Breast epithelium (tissue), 4 donors: ENCODE measurements at regions not wholly inside any gene's neighbourhood (a gene's known extent, or its start where the extent isn't known, plus 50 kb on each side); places are given as distances from the start of the nearest gene placed in this dataset.

Experiments
- DNase-seq, 2 donors: peaks; one replicate each; pipeline ENCODE4 v3.0.0-alpha.2; 2019; ENCODE audit warnings: low spot score in 2 of 2
- H3K27ac ChIP-seq, 2 donors: fragments of 200-600 bp; sonication (generic) in 1 of 2; one replicate each; pipeline ENCODE4 v1.5.1; 2016 to 2019; ENCODE audit warnings: mild to moderate bottlenecking in 1 of 2
- H3K27me3 ChIP-seq, 2 donors: fragments of 200-600 bp; sonication (generic) in 1 of 2; one replicate each; pipeline versions ENCODE4 v1.5.1 to v1.6.0; 2017 to 2019; ENCODE audit warnings: control low read depth in 1 of 2, mild to moderate bottlenecking in 1 of 2
- H3K36me3 ChIP-seq: fragments of 200-600 bp; one replicate; pipeline ENCODE4 v1.5.1; 2019
- H3K4me1 ChIP-seq, 2 donors: fragments of 200-600 bp; sonication (generic); one replicate each; pipeline ENCODE4 v1.5.1; 2016 to 2019; ENCODE audit warnings: control low read depth in 1 of 2
- H3K4me3 ChIP-seq, 3 donors: fragments of 200-600 bp; sonication (generic); 1 replicate in 2 of 3; 2 replicates in 1 of 3; pipeline ENCODE4 v1.5.1; 2016 to 2019; ENCODE audit warnings: mild to moderate bottlenecking in 3 of 3, moderate library complexity in 2 of 3
- H3K9me3 ChIP-seq, 2 donors: fragments of 200-600 bp; sonication (generic) in 1 of 2; one replicate each; pipeline ENCODE4 v1.5.1; 2016 to 2019; ENCODE audit warnings: control low read depth in 1 of 2
- POLR2A ChIP-seq: fragments of 450-650 bp; IDR thresholded peaks from one replicate; pipeline ENCODE4 v1.6.1; 2016; ENCODE audit warnings: antibody characterized with exemption, mild to moderate bottlenecking, moderate library complexity
- POLR2AphosphoS5 ChIP-seq, 3 donors: sonication (generic); formaldehyde crosslinking; IDR thresholded peaks; one replicate each; pipeline ENCODE4 v1.6.1; 2017; ENCODE audit warnings: antibody characterized with exemption in 3 of 3
- intact Hi-C: fragments of 100-400 bp; cut with DNase I; formaldehyde crosslinking; loops from one replicate; pipeline ENCODE4 v1.15.1; 2023; ENCODE audit warnings: low total_unique reads
- TF ChIP-seq, protein P1 (sequence below), 3 donors: fragments of 450-650 bp; IDR thresholded peaks; one replicate each; pipeline ENCODE4 v1.5.1; 2016 to 2017; ENCODE audit warnings: antibody characterized with exemption in 3 of 3, mild to moderate bottlenecking in 3 of 3, moderate library complexity in 3 of 3

DNA sequence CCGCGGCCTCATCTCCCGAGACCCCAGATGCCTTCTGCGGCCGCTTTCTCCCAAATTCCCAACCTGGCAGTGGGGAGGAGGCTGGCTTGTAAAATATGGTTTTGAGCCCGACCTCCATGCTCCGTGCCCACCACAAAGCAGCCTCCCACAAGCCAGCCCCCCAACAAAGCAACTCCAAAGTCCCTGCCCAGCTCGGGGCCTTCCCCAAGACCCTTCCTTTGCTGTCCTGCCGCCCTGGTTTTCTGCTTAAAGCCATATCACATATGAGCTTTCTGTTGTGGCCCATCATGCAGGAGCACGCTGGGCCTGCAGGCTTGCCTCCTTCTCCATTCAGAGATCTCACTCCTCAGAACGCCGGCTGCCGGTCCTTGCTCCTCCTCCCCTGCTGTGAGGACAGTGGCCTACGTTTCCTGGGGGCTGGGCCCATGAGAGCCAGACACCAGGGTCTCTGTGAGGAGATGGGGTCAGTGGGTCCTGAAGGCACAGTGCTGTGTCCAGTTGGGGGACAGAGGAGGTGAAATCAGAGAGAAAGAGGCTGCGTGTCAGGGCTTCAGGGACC lies 680.0 kb downstream of the BRD1 start:
- Histone ChIP-seq H3K27ac (no peak overlapping the region), H3K4me1 (no peaks in the 10 kb centered on the region), H3K36me3 (no peaks in the 10 kb centered on the region), H3K27me3 (peaks cover 0 to 37% of the 10 kb centered on the region in 2 donors), H3K9me3 (no peaks in the 10 kb centered on the region), H3K4me3 (no peak overlapping the region)
- intact Hi-C loops, result loop anchor here (10.0 kb wide), 1 partner anchor 57 kb away; no protein-coding TSS in a partner anchor
- no peak for DNase-seq
- TF ChIP-seq POLR2A, result no peak
- TF ChIP-seq, protein P1, sequence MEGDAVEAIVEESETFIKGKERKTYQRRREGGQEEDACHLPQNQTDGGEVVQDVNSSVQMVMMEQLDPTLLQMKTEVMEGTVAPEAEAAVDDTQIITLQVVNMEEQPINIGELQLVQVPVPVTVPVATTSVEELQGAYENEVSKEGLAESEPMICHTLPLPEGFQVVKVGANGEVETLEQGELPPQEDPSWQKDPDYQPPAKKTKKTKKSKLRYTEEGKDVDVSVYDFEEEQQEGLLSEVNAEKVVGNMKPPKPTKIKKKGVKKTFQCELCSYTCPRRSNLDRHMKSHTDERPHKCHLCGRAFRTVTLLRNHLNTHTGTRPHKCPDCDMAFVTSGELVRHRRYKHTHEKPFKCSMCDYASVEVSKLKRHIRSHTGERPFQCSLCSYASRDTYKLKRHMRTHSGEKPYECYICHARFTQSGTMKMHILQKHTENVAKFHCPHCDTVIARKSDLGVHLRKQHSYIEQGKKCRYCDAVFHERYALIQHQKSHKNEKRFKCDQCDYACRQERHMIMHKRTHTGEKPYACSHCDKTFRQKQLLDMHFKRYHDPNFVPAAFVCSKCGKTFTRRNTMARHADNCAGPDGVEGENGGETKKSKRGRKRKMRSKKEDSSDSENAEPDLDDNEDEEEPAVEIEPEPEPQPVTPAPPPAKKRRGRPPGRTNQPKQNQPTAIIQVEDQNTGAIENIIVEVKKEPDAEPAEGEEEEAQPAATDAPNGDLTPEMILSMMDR (IDR thresholded peaks at IDR 0.05), result no peak
- no peak for TF ChIP-seq POLR2AphosphoS5 (IDR thresholded peaks at IDR 0.05)

DNA sequence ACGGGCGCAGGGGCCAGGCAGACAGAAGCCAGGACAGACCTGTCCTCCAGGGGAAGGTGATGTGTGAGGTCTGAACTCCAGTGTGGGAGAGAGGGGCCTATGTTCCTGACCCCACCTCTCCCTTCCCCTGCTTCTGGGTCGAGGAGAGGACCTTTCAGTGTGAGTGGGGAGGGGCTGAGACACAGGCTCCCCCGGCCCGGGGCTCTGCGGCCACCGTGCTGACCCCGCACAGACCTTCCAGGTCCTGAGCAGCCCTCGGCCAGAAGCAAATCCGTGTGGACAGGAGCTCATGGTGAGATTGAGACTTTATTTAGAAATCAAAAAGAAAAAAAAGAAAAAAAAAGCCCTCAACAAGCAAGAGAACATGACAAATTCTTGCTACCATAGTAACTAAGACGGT lies 680.5 kb downstream of the BRD1 start:
- Histone ChIP-seq H3K9me3 (no peaks in the 10 kb centered on the region), H3K36me3 (no peaks in the 10 kb centered on the region), H3K4me3 (no peak overlapping the region), H3K27me3 (peaks cover 0 to 32% of the 10 kb centered on the region in 2 donors), H3K4me1 (no peaks in the 10 kb centered on the region), H3K27ac (no peak overlapping the region)
- no peak for DNase-seq
- intact Hi-C loops, result loop anchor here (10.0 kb wide), 1 partner anchor 58 kb away; no protein-coding TSS in a partner anchor
- no peak for TF ChIP-seq POLR2A
- no peak for TF ChIP-seq POLR2AphosphoS5 (IDR thresholded peaks at IDR 0.05)
- TF ChIP-seq, protein P1 (IDR thresholded peaks at IDR 0.05), result no peak

- Histone ChIP-seq H3K27me3 (peaks cover 0 to 30% of the 10 kb centered on the region in 2 donors), H3K4me1 (no peaks in the 10 kb centered on the region), H3K36me3 (no peaks in the 10 kb centered on the region), H3K4me3 (no peak overlapping the region), H3K27ac (no peak overlapping the region), H3K9me3 (no peaks in the 10 kb centered on the region)
- intact Hi-C loops, result loop anchor here (10.0 kb wide), 1 partner anchor 58 kb away; no protein-coding TSS in a partner anchor
- DNase-seq, result no peak
- TF ChIP-seq, protein P1 (IDR thresholded peaks at IDR 0.05), result no peak
- TF ChIP-seq POLR2A (no peak), POLR2AphosphoS5 (IDR thresholded peaks at IDR 0.05) (no peak)
These were observed 681.2 kb downstream of the BRD1 start for GRCh38 chr22:49146511-49146910.

DNA sequence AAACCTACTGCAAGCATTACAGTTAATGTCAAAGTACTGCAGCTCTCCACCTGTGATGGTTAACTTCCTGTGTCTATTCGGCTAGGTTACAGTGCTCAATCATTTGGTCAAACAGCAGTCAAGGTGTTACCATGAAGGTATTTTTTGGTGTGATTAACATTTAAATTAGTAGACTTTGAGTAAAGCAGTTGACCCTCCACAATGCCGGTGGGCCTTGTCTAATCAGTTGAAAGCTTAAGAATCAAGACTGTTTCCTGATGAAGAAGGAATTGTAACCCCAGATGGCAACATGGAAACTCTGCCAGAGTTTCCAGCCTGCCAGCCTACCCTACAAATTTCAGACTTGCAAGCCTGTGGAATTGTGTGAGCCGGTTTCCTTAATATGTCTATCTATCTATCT lies 683.9 kb downstream of the BRD1 start:
- Histone ChIP-seq H3K9me3 (no peaks in the 10 kb centered on the region), H3K4me3 (no peak overlapping the region), H3K36me3 (no peaks in the 10 kb centered on the region), H3K4me1 (no peaks in the 10 kb centered on the region), H3K27ac (no peak overlapping the region), H3K27me3 (peaks cover 0 to 37% of the 10 kb centered on the region in 2 donors)
- DNase-seq, result no peak
- no peak for TF ChIP-seq POLR2AphosphoS5 (IDR thresholded peaks at IDR 0.05)
- TF ChIP-seq, protein P1 (IDR thresholded peaks at IDR 0.05), result no peak
- no peak for TF ChIP-seq POLR2A
- intact Hi-C loops, result loop anchor here (10.0 kb wide), 1 partner anchor 61 kb away; no protein-coding TSS in a partner anchor

GRCh38 chr22:49142891-49143290 lies 684.8 kb downstream of the BRD1 start:
- Histone ChIP-seq H3K4me1 (no peaks in the 10 kb centered on the region), H3K27ac (no peak overlapping the region), H3K4me3 (no peak overlapping the region), H3K9me3 (no peaks in the 10 kb centered on the region), H3K36me3 (no peaks in the 10 kb centered on the region), H3K27me3 (peaks cover 0 to 37% of the 10 kb centered on the region in 2 donors)
- no peak for DNase-seq
- intact Hi-C loops, result loop anchor here (10.0 kb wide), 1 partner anchor 62 kb away; no protein-coding TSS in a partner anchor
- TF ChIP-seq, protein P1 (IDR thresholded peaks at IDR 0.05), result no peak
- no peak for TF ChIP-seq POLR2A
- TF ChIP-seq POLR2AphosphoS5 (IDR thresholded peaks at IDR 0.05), result no peak
